DND-41 (cell line): ENCODE measurements at regions not wholly inside any gene's neighbourhood (a gene's known extent, or its start where the extent isn't known, plus 50 kb on each side); places are given as distances from the start of the nearest gene placed in this dataset.

Source experiments
- EZH2 ChIP-seq: IDR thresholded peaks from 3 replicates; pipeline ENCODE4 v1.6.1; 2012; ENCODE audit warnings: borderline replicate concordance, low read depth, mild to moderate bottlenecking, moderate library complexity, low read length, inconsistent platforms; ENCODE audit not compliant: severe bottlenecking
- TF ChIP-seq, protein P1 (sequence below): IDR thresholded peaks from 2 replicates; pipeline ENCODE4 v1.5.1; 2012; ENCODE audit warnings: borderline replicate concordance, low read length, moderate library complexity, mild to moderate bottlenecking; ENCODE audit not compliant: poor library complexity, severe bottlenecking; ENCODE audit errors: extremely low read depth

DNA sequence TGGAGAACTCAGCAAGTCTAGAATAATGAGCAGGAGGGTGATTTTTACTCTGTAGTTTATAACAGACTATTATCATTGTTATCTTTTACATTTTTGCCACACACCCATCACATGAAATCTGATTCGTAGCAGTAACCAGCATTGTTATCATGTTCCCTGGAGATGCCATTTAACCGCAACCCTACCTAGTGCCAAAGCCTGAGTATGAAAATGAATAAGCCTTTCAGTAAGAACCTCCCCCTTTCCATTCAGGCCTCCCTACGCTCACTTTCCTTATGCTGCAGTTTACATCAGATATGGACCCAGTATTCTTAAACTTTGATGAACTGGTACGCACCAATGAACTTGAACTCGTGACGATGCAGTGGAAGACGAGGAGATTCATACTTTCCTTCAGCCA, 158.7 kb upstream of the SPRED1 start:
- TF ChIP-seq, protein P1, sequence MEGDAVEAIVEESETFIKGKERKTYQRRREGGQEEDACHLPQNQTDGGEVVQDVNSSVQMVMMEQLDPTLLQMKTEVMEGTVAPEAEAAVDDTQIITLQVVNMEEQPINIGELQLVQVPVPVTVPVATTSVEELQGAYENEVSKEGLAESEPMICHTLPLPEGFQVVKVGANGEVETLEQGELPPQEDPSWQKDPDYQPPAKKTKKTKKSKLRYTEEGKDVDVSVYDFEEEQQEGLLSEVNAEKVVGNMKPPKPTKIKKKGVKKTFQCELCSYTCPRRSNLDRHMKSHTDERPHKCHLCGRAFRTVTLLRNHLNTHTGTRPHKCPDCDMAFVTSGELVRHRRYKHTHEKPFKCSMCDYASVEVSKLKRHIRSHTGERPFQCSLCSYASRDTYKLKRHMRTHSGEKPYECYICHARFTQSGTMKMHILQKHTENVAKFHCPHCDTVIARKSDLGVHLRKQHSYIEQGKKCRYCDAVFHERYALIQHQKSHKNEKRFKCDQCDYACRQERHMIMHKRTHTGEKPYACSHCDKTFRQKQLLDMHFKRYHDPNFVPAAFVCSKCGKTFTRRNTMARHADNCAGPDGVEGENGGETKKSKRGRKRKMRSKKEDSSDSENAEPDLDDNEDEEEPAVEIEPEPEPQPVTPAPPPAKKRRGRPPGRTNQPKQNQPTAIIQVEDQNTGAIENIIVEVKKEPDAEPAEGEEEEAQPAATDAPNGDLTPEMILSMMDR = no peak
- no peak for TF ChIP-seq EZH2
